ENCODE measurements at regions not wholly inside any gene's neighbourhood (a gene's known extent, or its start where the extent isn't known, plus 50 kb on each side); places are given as distances from the start of the nearest gene placed in this dataset.

DNA sequence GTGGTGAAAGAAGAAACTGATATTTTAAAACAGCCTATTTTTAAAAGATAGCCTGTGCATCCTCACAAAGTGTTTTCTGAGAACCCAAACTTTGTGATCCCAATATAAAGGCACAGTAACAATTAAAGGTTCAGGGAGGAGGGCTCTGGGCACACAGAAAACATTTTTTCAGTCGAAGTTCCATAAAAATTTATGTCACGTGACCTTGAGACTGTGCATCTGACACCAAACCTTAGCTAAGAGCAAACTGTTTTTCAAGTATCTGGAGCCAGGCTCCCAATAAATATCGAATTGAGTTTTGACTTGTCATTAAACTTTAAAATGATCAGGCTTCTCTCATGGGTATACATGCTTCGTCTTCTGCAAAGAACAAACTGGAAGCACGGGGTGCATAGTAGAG is 177.9 kb downstream of the BEND2 start:
- TF ChIP-seq CTCF (IDR thresholded peaks at IDR 0.05) (no peak), POLR2A (IDR thresholded peaks at IDR 0.05) (no peak)
- intact Hi-C loops (cut with DNase I; ENCODE audit: low total_unique reads) = no loop called here
- no peaks in the 10 kb centered on the region for H3K4me1 ChIP-seq
- no peaks in the 10 kb centered on the region for H3K9me3 ChIP-seq
- H3K27ac ChIP-seq = no peak overlapping the region
- H3K4me3 ChIP-seq = no peak overlapping the region
- DNase-seq = no peak
- no peaks in the 10 kb centered on the region for H3K27me3 ChIP-seq
- no peaks in the 10 kb centered on the region for H3K36me3 ChIP-seq

- TF ChIP-seq POLR2A (IDR thresholded peaks at IDR 0.05) (no peak), CTCF (IDR thresholded peaks at IDR 0.05) (no peak)
- intact Hi-C loops (cut with DNase I; ENCODE audit: low total_unique reads) = no loop called here
- Histone ChIP-seq H3K4me1 (no peaks in the 10 kb centered on the region), H3K27ac (no peak overlapping the region), H3K4me3 (no peak overlapping the region), H3K36me3 (no peaks in the 10 kb centered on the region), H3K9me3 (no peaks in the 10 kb centered on the region), H3K27me3 (no peaks in the 10 kb centered on the region)
- DNase-seq = no peak
Observed at GRCh38 chrX:18041656-18042055, 179.0 kb downstream of the BEND2 start.

DNA sequence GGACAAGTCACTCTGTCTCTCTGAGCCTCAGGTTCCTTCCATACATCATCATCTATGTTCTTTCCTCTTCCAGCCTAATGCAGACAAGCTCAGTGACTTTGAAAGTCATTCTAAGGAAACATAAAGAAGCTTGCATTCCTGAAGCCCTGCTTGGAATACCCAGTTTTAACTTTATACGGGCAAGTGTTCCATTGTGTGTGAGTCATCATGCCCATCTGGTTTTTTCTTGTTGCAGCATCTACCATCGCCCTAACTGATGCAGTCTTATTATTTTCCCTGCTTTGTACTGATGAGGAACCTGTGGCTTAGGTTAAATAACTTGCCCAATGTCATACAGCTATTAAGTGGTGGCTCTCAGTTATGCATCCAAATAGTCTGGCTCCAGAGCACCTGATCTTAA is 177.9 kb upstream of the RAI2 start:
- H3K36me3 ChIP-seq = no peaks in the 10 kb centered on the region
- no peak for TF ChIP-seq CTCF (IDR thresholded peaks at IDR 0.05)
- no peak for TF ChIP-seq POLR2A (IDR thresholded peaks at IDR 0.05)
- no peaks in the 10 kb centered on the region for H3K27me3 ChIP-seq
- no peak for DNase-seq
- no peak overlapping the region for H3K4me3 ChIP-seq
- H3K4me1 ChIP-seq = no peaks in the 10 kb centered on the region
- H3K9me3 ChIP-seq = no peaks in the 10 kb centered on the region
- H3K27ac ChIP-seq = no peak overlapping the region
- intact Hi-C loops (cut with DNase I; ENCODE audit: low total_unique reads) = no loop called here

- no peaks in the 10 kb centered on the region for H3K27me3 ChIP-seq
- intact Hi-C loops (cut with DNase I; ENCODE audit: low total_unique reads) = no loop called here
- H3K4me1 ChIP-seq = no peaks in the 10 kb centered on the region
Observed at GRCh38 chrX:18036394-18036793, 175.3 kb upstream of the RAI2 start.

GRCh38 chrX:18034945-18035344 is 173.8 kb upstream of the RAI2 start:
- Histone ChIP-seq H3K27me3 (no peaks in the 10 kb centered on the region), H3K36me3 (no peaks in the 10 kb centered on the region), H3K4me3 (no peak overlapping the region), H3K4me1 (no peaks in the 10 kb centered on the region), H3K27ac (no peak overlapping the region), H3K9me3 (no peaks in the 10 kb centered on the region)
- intact Hi-C loops (cut with DNase I; ENCODE audit: low total_unique reads) = no loop called here
- no peak for DNase-seq
- TF ChIP-seq POLR2A (IDR thresholded peaks at IDR 0.05) (no peak), CTCF (IDR thresholded peaks at IDR 0.05) (no peak)

More at GRCh38 chrX:18036394-18036793, 175.3 kb upstream of the RAI2 start:
- DNase-seq = no peak
- Histone ChIP-seq H3K27ac (no peak overlapping the region), H3K9me3 (no peaks in the 10 kb centered on the region), H3K36me3 (no peaks in the 10 kb centered on the region), H3K4me3 (no peak overlapping the region)
- no peak for TF ChIP-seq CTCF (IDR thresholded peaks at IDR 0.05)
- no peak for TF ChIP-seq POLR2A (IDR thresholded peaks at IDR 0.05)

All from uterus (tissue), 3 donors.